GDM1 (cell line): ENCODE measurements at regions not wholly inside any gene's neighbourhood (a gene's known extent, or its start where the extent isn't known, plus 50 kb on each side); places are given as distances from the start of the nearest gene placed in this dataset.
A peak's percentile ranks its signal among the peaks of the same experiment; 100 is the strongest.

ENCODE experiments used
- DNase-seq: peaks from one replicate; lab custom pipeline; 2025; lab: John Stamatoyannopoulos, UW

DNA sequence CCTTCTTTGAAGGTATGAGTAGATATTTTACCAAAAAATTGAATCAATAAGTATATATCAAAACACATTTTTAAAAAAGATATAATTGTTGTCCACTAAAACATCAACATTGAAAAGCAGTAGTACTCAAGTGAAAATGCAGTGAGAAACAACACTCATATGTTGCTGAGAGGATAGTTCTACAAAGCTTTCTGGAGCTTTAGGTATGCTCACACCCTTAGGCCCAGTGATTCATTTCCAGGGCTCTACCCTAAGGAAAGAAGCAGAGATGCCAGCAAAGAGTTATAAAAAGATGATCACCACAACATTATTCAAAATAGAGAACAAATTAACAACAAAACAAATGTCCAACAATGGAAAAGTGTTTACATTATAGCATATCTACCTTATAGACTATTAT lies 197.3 kb upstream of the CCDC150 start:
- DNase-seq: no peak

DNA sequence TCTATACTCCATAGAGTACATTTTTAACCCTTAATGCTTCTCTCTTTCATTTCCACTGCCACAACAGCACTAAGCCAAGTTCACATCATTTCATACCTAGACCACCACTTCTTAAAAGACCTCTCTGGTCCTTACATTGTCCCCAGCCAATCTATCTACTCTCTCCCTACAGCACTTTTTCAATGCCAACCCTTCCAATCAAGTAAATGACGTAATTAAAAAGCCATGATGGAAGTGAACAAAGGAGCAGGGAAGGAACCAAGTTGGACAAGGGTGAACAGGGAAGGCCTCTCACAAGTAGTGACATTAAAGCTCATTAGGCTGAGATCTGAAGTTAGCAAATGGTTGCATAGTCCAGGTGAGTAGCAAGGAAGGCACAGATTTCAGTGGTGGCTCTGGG lies 195.1 kb upstream of the CCDC150 start:
- DNase-seq: no peak

- no peak for DNase-seq
Observed at GRCh38 chr2:196445991-196446390, 193.5 kb upstream of the CCDC150 start.

- no peak for DNase-seq
Observed at GRCh38 chr2:196448407-196449079, 191.0 kb upstream of the CCDC150 start.

- DNase-seq: no peak
Observed at GRCh38 chr2:196449083-196449482, 190.4 kb upstream of the CCDC150 start.

DNA sequence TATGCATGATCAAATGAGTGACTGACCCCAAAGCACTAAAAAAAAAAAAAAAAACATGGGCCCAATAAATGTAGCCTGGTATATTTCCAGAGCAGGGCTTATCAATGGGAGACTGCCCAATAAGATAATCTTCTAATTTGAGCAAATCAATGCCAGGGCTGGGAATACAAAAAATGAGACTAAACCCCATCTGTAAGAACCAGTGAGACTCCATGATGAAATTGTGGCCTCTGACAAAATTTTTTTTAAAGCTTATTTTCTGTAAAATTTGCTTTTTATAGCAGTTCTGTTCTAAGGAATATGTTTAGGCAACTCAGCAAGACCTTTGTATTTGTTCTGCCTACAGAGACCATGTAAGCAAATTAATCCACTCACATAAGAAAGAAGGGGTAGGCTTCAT lies 186.8 kb upstream of the CCDC150 start:
- DNase-seq: no peak

DNA sequence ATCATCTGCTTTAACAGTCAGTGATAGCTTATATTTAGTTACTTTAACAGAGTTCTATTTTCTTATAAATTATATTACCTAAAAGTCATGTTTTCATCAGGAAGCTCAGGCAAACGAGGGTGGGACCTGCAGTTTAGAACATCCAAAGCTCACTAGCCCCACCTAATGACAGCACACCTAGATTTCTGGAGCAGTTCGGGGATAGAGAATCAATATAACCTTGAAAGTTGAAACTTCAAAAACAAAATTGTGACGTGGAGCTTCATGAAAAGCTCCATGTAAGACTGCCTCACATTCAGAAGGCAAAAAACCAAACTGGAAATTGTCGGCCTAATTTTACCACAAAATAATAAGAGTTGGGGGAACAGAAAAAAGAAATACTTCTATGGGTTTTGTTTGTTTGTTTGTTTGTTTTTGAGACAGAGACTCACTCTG lies 185.9 kb upstream of the CCDC150 start:
- DNase-seq: no peak

GRCh38 chr2:196454492-196454891 lies 185.0 kb upstream of the CCDC150 start:
- no peak for DNase-seq

DNA sequence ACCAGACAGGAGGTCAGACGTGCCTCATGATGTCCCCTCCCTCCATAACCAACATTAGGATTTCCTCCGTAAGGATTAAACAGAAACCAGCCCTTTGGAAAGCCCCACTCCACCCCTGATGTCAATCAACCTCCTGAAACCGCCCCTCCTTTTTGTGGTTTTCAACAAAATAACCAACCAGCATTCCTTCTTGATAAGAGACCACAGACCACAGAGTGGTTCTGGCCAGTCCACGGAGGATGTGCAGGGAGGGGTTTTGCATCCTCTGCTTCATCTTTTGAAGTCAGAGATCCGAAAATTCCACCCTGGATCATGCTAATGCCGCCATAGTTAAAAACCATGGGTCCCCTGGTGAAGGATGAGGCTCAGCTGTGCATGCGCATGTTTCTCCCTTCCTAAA lies 180.0 kb upstream of the CCDC150 start:
- peak; percentile 60 for DNase-seq

- no peak for DNase-seq
Observed at GRCh38 chr2:196463706-196464105, 175.8 kb upstream of the CCDC150 start.

DNA sequence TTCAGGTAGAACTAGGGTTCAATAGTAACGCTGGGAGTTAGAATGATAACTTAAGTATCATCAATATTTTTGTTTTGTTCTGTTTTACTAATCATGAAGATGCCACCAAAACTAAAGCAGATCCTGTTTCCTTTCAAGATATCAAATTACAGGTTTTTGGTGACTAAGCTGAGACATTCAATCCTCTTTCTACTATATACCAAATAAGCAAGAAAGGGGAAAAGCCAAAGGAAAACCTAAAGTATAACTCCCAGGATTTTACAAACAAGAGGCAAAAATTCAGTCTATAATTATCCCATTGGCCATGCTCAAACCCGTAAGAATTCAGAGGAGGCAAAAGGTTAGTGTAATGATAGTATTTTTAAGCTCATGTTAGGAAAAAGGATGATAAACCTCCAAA lies 175.2 kb upstream of the CCDC150 start:
- no peak for DNase-seq

- DNase-seq: no peak
Observed at GRCh38 chr2:196466581-196466980, 172.9 kb upstream of the CCDC150 start.

DNA sequence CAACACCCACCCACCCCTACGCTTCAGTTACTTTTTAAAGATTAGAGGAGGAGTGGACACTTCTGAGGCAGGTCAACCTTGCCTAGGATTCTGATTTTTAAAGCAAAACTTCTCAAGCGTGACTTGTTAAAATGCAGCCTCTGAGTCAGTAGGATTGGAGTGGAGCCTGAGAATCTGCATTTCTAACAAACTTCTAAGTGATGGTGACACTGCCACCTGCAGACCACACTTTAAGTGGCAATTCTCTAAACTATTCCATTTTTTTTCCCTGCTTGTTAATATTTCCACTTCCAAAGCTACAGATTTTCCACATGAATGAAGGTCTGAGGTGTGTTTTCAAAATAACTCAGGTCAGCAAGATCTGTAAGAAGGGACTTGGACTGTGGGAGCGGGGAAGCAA lies 171.1 kb upstream of the CCDC150 start:
- no peak for DNase-seq

GRCh38 chr2:196473617-196474016 lies 165.9 kb upstream of the CCDC150 start:
- DNase-seq: no peak

GRCh38 chr2:196475611-196476010 lies 163.9 kb upstream of the CCDC150 start:
- DNase-seq: no peak

DNA sequence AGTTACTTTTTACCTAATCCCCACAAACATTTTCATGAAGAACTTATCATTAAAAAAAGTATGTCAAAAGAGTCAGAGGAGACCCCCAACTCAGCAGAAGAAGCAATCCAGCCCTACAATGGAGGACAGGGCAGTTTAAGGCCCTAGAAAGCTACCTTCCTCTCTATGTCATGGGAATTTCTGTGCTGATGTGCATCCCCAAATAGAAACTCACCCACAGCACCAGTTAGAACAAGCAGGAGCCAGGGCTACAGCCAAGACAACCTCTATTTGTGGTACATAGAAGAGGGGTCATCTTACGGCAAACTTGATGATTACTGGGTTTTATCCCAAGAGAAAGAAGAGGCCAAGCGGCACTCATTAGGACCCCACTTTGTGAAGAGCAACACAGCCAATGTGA lies 160.9 kb upstream of the CCDC150 start:
- no peak for DNase-seq

DNA sequence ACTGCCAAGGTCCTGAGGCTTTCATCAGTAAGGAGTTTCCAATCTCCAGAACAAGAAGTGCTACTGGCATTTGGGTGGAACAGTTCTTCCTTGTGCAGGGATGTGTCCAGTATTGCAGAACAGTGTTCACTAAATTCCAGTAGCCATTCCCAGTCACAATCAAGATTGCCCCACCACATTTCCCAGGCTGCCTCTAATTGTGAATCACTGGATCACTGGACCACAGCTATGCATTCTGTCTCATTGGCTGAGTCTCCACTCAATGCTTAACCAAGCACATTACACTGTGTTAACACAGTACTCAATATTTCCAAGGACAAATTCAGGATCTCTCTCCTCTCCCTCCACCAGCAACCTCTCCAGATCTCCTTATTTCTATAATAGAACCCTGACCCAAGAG lies 160.2 kb upstream of the CCDC150 start:
- no peak for DNase-seq

DNA sequence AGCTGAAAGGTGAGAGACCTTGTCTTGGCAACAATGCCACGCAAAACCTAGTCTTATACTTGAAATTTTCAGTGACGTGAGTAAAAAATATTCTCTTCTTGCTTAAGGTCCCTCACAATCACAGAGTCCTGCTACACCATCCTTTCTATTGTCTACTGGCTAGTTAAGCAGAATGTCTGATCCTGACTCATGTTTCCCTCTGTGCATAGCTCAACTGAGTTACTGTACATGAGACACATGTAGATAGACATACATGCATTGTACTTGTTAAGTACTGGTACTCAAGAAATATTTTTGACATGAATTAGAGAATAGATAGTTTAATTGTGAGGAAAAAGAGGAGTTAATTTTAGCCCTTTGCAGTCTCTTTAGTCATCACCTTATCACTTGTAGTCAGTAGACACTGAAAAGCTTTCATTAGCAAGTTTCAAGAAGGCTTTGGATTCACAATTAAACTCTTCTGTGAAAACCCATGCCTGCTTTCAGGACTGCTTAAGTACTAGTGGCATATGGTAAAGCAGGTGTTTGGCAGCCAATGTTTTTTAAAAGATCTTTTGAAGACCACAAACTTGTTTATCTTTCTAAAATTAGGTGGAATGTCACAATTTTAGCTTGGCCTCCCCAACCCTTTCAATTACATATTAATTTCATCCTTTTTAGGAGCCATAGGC lies 158.7 kb upstream of the CCDC150 start:
- DNase-seq: no peak

DNA sequence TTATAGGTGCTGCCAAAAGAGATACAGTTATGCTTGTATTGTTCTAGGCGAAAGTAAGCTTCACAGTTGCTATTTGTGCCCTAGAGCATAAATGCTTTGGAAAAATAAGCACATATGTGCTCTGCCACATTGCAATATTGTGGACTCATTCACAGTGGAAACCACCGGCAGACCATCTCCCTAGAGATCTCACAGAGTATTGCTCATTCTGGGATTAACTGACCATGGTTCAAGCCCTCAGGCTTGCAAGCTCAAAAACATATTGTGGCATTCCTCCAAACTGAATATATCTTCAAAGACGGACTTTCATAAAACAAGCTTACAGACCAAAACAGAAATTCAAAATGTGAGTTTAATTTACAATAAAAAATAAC lies 158.2 kb upstream of the CCDC150 start:
- no peak for DNase-seq

DNA sequence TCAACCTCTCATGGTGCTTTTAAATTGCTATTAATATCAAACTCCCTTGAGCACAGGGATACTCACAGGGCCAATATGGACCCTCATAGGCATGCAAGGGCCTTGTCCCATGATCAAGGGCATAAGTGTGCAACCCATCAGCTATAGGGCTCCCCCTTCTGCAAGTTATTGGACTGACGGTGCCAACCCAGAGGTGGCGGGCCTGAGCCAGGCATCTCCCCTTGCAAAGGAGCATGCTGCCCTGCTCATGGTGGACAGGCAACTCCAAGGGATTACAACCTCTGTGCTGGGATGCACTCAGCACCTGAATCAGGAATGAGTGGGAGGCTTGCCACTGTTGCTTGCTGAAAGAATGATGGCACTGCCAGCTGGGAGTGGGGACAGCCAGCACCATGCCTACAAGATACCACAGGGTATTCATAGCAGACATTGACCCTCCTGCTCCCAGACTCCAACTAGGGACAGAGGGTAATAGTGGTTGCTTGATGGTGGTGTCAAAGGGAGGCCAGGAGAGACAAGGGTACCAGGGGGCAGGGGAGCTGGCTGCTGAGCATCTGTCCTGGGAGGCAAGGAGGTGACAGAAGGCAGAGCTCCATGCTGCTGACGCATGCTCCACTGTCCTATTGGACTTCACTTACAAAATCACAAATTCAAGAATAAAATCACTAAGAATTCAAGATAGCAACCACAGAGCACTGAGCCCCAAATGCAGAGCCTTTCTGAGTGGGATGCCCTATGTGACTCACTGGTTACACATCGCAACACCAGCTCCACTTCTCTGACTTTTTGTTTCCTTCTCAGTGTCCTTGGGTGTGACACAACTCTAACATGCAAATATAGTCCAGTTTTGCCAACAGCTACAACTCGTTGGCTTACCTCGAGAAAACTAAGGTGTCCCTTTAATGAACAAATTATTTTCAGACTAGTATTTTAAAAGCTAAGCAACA lies 157.1 kb upstream of the CCDC150 start:
- DNase-seq: no peak

- no peak for DNase-seq
Observed at GRCh38 chr2:196486146-196486545, 153.4 kb upstream of the CCDC150 start.

GRCh38 chr2:196487417-196487816 lies 152.1 kb upstream of the CCDC150 start:
- DNase-seq: no peak

DNA sequence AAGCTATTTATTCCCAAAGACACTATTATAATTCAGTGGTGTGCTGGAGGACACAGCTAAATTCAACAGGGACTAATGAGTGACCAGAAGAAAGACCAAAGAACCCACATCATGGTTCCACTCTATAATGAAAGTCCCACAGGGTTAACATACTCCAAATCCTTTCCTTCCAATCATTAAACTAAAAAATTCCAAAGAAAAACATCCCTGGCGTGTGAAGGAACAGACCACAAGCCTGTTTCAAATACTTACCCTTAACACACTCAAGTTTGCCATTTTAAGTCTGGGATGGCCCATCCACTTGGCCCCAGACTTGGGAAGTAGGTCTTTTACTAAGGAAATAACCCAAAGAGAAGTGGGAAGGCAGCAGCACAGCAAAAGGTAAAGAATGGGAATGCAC lies 150.1 kb upstream of the CCDC150 start:
- no peak for DNase-seq
